Kidney (tissue), 13 donors: ENCODE measurements at regions not wholly inside any gene's neighbourhood (a gene's known extent, or its start where the extent isn't known, plus 50 kb on each side); places are given as distances from the start of the nearest gene placed in this dataset.

ENCODE experiments used
- DNase-seq, 5 donors: peaks; one replicate each; pipeline ENCODE4 v3.0.0-alpha.2; 2013 to 2020
- FAIRE-seq: peaks from 2 replicates; lab custom pipeline; 2012; peaks lifted over from hg19 to GRCh38; lab: Jason Lieb, UNC
- H3K27ac ChIP-seq, 2 donors: one replicate each; pipeline ENCODE4 v1.7.0; 2013; ENCODE audit warnings: low read depth in 2 of 2, low read length in 2 of 2, inconsistent platforms in 1 of 2
- H3K27me3 ChIP-seq: one replicate; pipeline ENCODE4 v1.7.1; 2013; ENCODE audit warnings: low read length, inconsistent platforms; ENCODE audit not compliant: control insufficient read depth, insufficient read depth
- H3K36me3 ChIP-seq, 3 donors: one replicate each; pipeline versions ENCODE4 v1.7.0 to v1.7.1; 2013; ENCODE audit warnings: low read length in 3 of 3, control low read depth in 1 of 3, inconsistent platforms in 1 of 3; ENCODE audit not compliant: insufficient read depth in 3 of 3, control insufficient read depth in 2 of 3
- H3K4me1 ChIP-seq, 3 donors: one replicate each; pipeline versions ENCODE4 v1.7.0 to v1.7.1; 2013; ENCODE audit warnings: low read length in 3 of 3, inconsistent platforms in 1 of 3, low read depth in 1 of 3; ENCODE audit not compliant: control insufficient read depth in 2 of 3, insufficient read depth in 2 of 3
- H3K4me3 ChIP-seq, 3 donors: one replicate each; pipeline versions ENCODE4 v1.7.0 to v1.8.1; 2013; ENCODE audit warnings: low read length in 3 of 3, control low read depth in 1 of 3, inconsistent platforms in 1 of 3
- H3K9ac ChIP-seq, 3 donors: one replicate each; pipeline versions ENCODE4 v1.7.0 to v1.7.1; 2013; ENCODE audit warnings: low read length in 3 of 3, control low read depth in 1 of 3, inconsistent platforms in 1 of 3
- H3K9me3 ChIP-seq, 3 donors: one replicate each; pipeline versions ENCODE4 v1.7.0 to v1.7.1; 2013; ENCODE audit warnings: low read length in 3 of 3, control low read depth in 1 of 3, inconsistent platforms in 1 of 3; ENCODE audit not compliant: control insufficient read depth in 2 of 3, insufficient read depth in 1 of 3
- CTCF ChIP-seq: IDR thresholded peaks from 3 replicates; pipeline ENCODE4 v1.5.1; 2012; ENCODE audit warnings: mild to moderate bottlenecking, moderate library complexity, borderline replicate concordance; ENCODE audit not compliant: insufficient read depth; ENCODE audit errors: extremely low read depth
- intact Hi-C: fragments of 100-400 bp; cut with DNase I; formaldehyde crosslinking; loops from one replicate; pipeline ENCODE4 v1.11.1; 2022
- donor health status: control.
- donor health status: control.
- donor health status: control.
- donor health status: control.
- donor health status: control.
- donor health status: DM: yes; HTN: yes; CAD: no.
- donor health status: Normal renal cell carcinoma (clear cell type).

- Histone ChIP-seq H3K4me1 (no peaks in the 10 kb centered on the region), H3K27me3 (peaks cover 2% of the 10 kb centered on the region), H3K9ac (no peak overlapping the region), H3K4me3 (no peak overlapping the region), H3K9me3 (no peaks in the 10 kb centered on the region), H3K27ac (no peak overlapping the region), H3K36me3 (no peaks in the 10 kb centered on the region)
- intact Hi-C loops: no loop called here
- no peak for DNase-seq
- FAIRE-seq: no peak
- no peak for TF ChIP-seq CTCF
These were observed 489.0 kb downstream of the NPIPA7 start for GRCh38 chr16:16867973-16868372.

DNA sequence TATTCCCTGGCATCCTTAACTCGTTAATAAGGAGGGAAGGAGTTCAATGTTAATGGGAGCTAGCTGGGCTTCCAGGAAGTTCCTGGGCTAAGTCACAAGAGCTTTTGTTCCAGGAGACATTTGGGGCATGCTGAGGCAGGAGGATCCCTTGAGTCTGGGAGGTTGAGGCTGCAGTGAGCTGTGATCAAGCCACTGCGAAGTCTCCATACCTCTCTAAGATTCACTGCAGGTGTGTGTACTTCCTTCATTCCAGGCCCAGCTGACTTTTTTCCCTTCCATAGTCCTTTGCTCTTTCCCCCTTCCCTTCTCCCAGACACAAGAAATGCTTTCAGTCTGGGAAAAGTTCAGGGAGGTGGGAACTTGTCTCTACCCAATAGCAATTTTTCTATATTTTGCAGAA is 489.8 kb downstream of the NPIPA7 start:
- H3K27ac ChIP-seq: no peak overlapping the region
- no peak overlapping the region for H3K4me3 ChIP-seq
- no peaks in the 10 kb centered on the region for H3K36me3 ChIP-seq
- no peaks in the 10 kb centered on the region for H3K4me1 ChIP-seq
- no peak overlapping the region for H3K9ac ChIP-seq
- FAIRE-seq (no peak), DNase-seq (no peak)
- intact Hi-C loops: no loop called here
- no peak for TF ChIP-seq CTCF
- H3K27me3 ChIP-seq: peaks cover 2% of the 10 kb centered on the region
- H3K9me3 ChIP-seq: no peaks in the 10 kb centered on the region

DNA sequence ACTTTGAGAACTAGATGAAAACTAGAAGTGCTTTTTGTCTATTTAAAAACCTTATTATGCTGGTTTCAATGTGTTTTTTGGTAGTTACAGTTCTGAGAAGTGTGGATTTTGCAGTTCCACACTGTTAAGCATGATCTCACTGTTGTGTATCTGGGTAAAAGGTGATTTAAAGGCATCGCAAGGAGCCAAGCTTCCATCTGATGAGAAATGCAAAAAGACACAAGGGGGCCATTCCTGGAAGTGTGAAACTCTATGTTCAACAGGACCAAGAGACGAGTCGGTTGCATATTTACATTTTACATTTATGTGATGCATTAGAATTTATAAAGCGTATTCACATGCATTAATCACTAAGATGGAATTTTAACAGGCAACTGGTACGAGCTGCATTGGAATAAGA is 490.8 kb downstream of the NPIPA7 start:
- peaks cover 2% of the 10 kb centered on the region for H3K27me3 ChIP-seq

More for the DNA sequence above, 490.8 kb downstream of the NPIPA7 start:
- FAIRE-seq (no peak), DNase-seq (no peak)
- H3K27ac ChIP-seq: no peak overlapping the region
- TF ChIP-seq CTCF: no peak
- H3K36me3 ChIP-seq: no peaks in the 10 kb centered on the region
- H3K9ac ChIP-seq: no peak overlapping the region
- no peak overlapping the region for H3K4me3 ChIP-seq
- no peaks in the 10 kb centered on the region for H3K9me3 ChIP-seq
- intact Hi-C loops: no loop called here
- H3K4me1 ChIP-seq: no peaks in the 10 kb centered on the region
